HG03108 (cell line): ENCODE measurements at regions not wholly inside any gene's neighbourhood (a gene's known extent, or its start where the extent isn't known, plus 50 kb on each side); places are given as distances from the start of the nearest gene placed in this dataset.
A peak's percentile ranks its signal among the peaks of the same experiment; 100 is the strongest.

Source experiments
- ATAC-seq: cut with Tn5 transposase; IDR thresholded peaks from one replicate; pipeline ENCODE4 v1.9.1; 2021; ENCODE audit warnings: moderate library complexity; ENCODE audit not compliant: unreplicated experiment

GRCh38 chr10:88058750-88059149 is 195.3 kb downstream of the PTEN start:
- ATAC-seq: no peak

- ATAC-seq: no peak
Measured at GRCh38 chr10:88059190-88059589, 195.8 kb downstream of the PTEN start.

GRCh38 chr10:88060762-88061161 is 197.3 kb downstream of the PTEN start:
- no peak for ATAC-seq

- ATAC-seq: no peak
Measured at GRCh38 chr10:88062385-88062784, 199.0 kb downstream of the PTEN start.

GRCh38 chr10:88062798-88063472 is 199.5 kb downstream of the PTEN start:
- no peak for ATAC-seq

- no peak for ATAC-seq
Measured at GRCh38 chr10:88063861-88064557, 200.6 kb downstream of the PTEN start.

GRCh38 chr10:88064608-88065382 is 201.4 kb downstream of the PTEN start:
- peak; percentile 48 for ATAC-seq

GRCh38 chr10:88065383-88066049 is 202.1 kb downstream of the PTEN start:
- ATAC-seq: no peak

- ATAC-seq: no peak
Measured at GRCh38 chr10:88066319-88066718, 202.9 kb downstream of the PTEN start.

- ATAC-seq: no peak
Measured at GRCh38 chr10:88066876-88067275, 203.5 kb downstream of the PTEN start.

GRCh38 chr10:88067737-88068136 is 204.3 kb downstream of the PTEN start:
- ATAC-seq: no peak

GRCh38 chr10:88069338-88069737 is 205.9 kb downstream of the PTEN start:
- ATAC-seq: no peak

GRCh38 chr10:88070080-88070880 is 206.9 kb downstream of the PTEN start:
- ATAC-seq: peak; percentile 48

- ATAC-seq: no peak
Measured at GRCh38 chr10:88071879-88072278, 208.5 kb downstream of the PTEN start.

GRCh38 chr10:88073682-88074081 is 210.3 kb downstream of the PTEN start:
- no peak for ATAC-seq

- ATAC-seq: no peak
Measured at GRCh38 chr10:88074971-88075370, 211.5 kb downstream of the PTEN start.

- peak; percentile 40 for ATAC-seq
Measured at GRCh38 chr10:88076027-88076880, 212.8 kb downstream of the PTEN start.

GRCh38 chr10:88077977-88078376 is 214.6 kb downstream of the PTEN start:
- no peak for ATAC-seq

- peak; percentile 48 for ATAC-seq
Measured at GRCh38 chr10:88080213-88080612, 216.8 kb downstream of the PTEN start.
